Lower leg skin (tissue), 3 donors: ENCODE measurements at regions not wholly inside any gene's neighbourhood (a gene's known extent, or its start where the extent isn't known, plus 50 kb on each side); places are given as distances from the start of the nearest gene placed in this dataset.

ENCODE experiments used
- POLR2A ChIP-seq, 2 donors: fragments of 450-650 bp; IDR thresholded peaks; one replicate each; pipeline ENCODE4 v1.6.1; 2016 to 2017; ENCODE audit warnings: antibody characterized with exemption in 2 of 2, mild to moderate bottlenecking in 1 of 2, moderate library complexity in 1 of 2
- TF ChIP-seq, protein P1 (sequence below), 3 donors: fragments of 450-650 bp; IDR thresholded peaks; one replicate each; pipeline ENCODE4 v1.5.1; 2016; ENCODE audit warnings: antibody characterized with exemption in 3 of 3, mild to moderate bottlenecking in 3 of 3, moderate library complexity in 2 of 3

DNA sequence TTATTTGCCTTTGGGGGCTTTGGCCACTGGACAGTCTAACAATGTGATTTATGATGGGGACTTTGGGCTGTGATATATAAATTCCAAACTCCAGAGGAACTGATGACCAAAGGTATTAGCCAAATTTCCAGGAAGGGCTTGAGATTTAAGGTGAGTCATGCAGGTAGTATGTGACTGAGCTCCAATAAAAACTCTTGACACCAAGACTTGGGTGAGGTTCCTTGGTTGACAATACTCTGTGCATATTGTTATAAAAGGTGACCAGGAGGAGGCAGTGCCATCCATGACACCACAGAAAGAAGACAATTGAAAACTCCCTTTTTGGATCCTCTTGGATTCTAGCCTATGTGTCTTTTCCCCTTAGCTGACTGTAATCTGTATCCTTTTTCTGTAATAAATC lies 392.7 kb upstream of the LRRC7 start:
- TF ChIP-seq, protein P1, sequence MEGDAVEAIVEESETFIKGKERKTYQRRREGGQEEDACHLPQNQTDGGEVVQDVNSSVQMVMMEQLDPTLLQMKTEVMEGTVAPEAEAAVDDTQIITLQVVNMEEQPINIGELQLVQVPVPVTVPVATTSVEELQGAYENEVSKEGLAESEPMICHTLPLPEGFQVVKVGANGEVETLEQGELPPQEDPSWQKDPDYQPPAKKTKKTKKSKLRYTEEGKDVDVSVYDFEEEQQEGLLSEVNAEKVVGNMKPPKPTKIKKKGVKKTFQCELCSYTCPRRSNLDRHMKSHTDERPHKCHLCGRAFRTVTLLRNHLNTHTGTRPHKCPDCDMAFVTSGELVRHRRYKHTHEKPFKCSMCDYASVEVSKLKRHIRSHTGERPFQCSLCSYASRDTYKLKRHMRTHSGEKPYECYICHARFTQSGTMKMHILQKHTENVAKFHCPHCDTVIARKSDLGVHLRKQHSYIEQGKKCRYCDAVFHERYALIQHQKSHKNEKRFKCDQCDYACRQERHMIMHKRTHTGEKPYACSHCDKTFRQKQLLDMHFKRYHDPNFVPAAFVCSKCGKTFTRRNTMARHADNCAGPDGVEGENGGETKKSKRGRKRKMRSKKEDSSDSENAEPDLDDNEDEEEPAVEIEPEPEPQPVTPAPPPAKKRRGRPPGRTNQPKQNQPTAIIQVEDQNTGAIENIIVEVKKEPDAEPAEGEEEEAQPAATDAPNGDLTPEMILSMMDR (IDR thresholded peaks at IDR 0.05) = no peak
- no peak for TF ChIP-seq POLR2A (IDR thresholded peaks at IDR 0.05)
